Stimulated activated CD4-positive, alpha-beta T cell treated with anti-CD3 and anti-CD28 coated beads, Interleukin-12 subunit alpha, Interleukin-12 subunit beta, amount 100 ng/mL, for 24 hours (primary cell): ENCODE measurements at regions not wholly inside any gene's neighbourhood (a gene's known extent, or its start where the extent isn't known, plus 50 kb on each side); places are given as distances from the start of the nearest gene placed in this dataset.

Experiments
- DNase-seq, 2 experiments: peaks; one replicate each; pipeline ENCODE4 v3.0.0-alpha.2; 2020; ENCODE audit warnings: low read depth in 2 of 2

GRCh38 chr10:78272329-78272728 is 238.7 kb downstream of the RPS24 start:
- no peak for DNase-seq

GRCh38 chr10:78274491-78274890 is 240.8 kb downstream of the RPS24 start:
- DNase-seq: no peak

GRCh38 chr10:78276139-78276538 is 242.5 kb downstream of the RPS24 start:
- DNase-seq: no peak

GRCh38 chr10:78277314-78278057 is 243.8 kb downstream of the RPS24 start:
- no peak for DNase-seq

- DNase-seq: no peak
These were observed 244.4 kb downstream of the RPS24 start for GRCh38 chr10:78278058-78278404.

- no peak for DNase-seq
These were observed 246.1 kb downstream of the RPS24 start for GRCh38 chr10:78279756-78280155.

- DNase-seq: no peak
These were observed 246.9 kb downstream of the RPS24 start for GRCh38 chr10:78280604-78281003.

- no peak for DNase-seq
These were observed 248.0 kb downstream of the RPS24 start for GRCh38 chr10:78281627-78282026.

- no peak for DNase-seq
These were observed 249.5 kb downstream of the RPS24 start for GRCh38 chr10:78283069-78283682.

- no peak for DNase-seq
These were observed 250.7 kb downstream of the RPS24 start for GRCh38 chr10:78284381-78284780.

GRCh38 chr10:78285226-78285625 is 251.6 kb downstream of the RPS24 start:
- no peak for DNase-seq

- no peak for DNase-seq
These were observed 252.5 kb downstream of the RPS24 start for GRCh38 chr10:78286186-78286585.

GRCh38 chr10:78286668-78287067 is 253.0 kb downstream of the RPS24 start:
- no peak for DNase-seq

GRCh38 chr10:78287618-78288017 is 254.0 kb downstream of the RPS24 start:
- DNase-seq: no peak

GRCh38 chr10:78288663-78289062 is 255.0 kb downstream of the RPS24 start:
- no peak for DNase-seq

- DNase-seq: no peak
These were observed 256.6 kb downstream of the RPS24 start for GRCh38 chr10:78290131-78290750.

- no peak for DNase-seq
These were observed 258.1 kb downstream of the RPS24 start for GRCh38 chr10:78291722-78292121.

GRCh38 chr10:78292250-78292981 is 258.8 kb downstream of the RPS24 start:
- DNase-seq: no peak

- no peak for DNase-seq
These were observed 259.6 kb downstream of the RPS24 start for GRCh38 chr10:78292982-78293865.

GRCh38 chr10:78295242-78295641 is 261.6 kb downstream of the RPS24 start:
- DNase-seq: no peak

GRCh38 chr10:78296785-78297184 is 263.1 kb downstream of the RPS24 start:
- DNase-seq: no peak

- no peak for DNase-seq
These were observed 264.3 kb downstream of the RPS24 start for GRCh38 chr10:78297997-78298396.
